SK-N-DZ (cell line): ENCODE measurements at regions not wholly inside any gene's neighbourhood (a gene's known extent, or its start where the extent isn't known, plus 50 kb on each side); places are given as distances from the start of the nearest gene placed in this dataset.
A peak's percentile ranks its signal among the peaks of the same experiment; 100 is the strongest.
"Not testable (repeated sequence)": the region's sequence is repeated elsewhere in the genome, so short reads cannot be mapped to it uniquely, and the experiment has no call there.

Experiments used
- DNase-seq: peaks from one replicate; pipeline ENCODE4 v3.0.0-alpha.2; 2015; ENCODE audit warnings: low spot score

DNA sequence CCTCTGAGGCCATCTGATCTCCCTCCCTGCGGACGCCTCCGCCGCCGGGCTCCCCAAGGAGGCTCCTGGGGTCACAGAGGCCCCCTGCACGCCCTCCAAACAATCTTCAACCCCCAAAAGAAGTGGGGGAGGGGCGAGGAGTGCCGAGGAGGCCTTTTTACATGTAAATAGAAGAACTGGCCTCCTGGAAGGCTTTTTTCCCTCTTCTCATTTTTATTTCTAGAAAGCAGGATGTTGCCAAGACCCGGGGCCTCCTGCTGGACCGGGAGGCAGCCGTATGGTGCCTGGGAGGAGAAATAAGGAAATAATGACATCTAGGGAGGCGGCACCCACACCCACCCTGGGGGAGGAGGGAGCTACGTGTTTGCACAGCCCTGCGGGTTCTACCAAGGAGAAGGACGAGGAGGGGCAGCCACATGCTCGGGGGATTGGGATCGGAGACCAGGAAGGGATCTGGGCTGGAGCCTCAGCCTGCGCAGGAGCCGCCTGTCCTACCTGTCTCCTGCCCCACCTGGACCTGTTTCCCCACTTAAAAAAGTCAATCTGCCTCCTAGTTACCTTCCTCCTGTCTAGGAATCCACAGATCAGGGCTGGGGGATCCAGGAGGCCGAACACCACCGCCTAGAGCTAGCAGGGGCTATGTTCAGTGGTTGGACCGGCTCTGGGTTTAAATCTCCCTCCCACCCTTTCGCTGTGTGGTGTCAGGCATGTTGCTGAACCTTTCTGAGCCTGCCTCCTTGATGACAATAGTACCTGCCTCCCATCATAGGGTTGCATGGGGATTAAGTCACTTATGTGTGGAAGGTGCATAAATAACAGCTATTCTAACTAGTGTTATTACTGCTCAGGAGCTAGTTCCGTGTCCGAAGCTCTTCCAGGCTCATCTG is 175.7 kb upstream of the GSE1 start:
- no peak for DNase-seq

DNA sequence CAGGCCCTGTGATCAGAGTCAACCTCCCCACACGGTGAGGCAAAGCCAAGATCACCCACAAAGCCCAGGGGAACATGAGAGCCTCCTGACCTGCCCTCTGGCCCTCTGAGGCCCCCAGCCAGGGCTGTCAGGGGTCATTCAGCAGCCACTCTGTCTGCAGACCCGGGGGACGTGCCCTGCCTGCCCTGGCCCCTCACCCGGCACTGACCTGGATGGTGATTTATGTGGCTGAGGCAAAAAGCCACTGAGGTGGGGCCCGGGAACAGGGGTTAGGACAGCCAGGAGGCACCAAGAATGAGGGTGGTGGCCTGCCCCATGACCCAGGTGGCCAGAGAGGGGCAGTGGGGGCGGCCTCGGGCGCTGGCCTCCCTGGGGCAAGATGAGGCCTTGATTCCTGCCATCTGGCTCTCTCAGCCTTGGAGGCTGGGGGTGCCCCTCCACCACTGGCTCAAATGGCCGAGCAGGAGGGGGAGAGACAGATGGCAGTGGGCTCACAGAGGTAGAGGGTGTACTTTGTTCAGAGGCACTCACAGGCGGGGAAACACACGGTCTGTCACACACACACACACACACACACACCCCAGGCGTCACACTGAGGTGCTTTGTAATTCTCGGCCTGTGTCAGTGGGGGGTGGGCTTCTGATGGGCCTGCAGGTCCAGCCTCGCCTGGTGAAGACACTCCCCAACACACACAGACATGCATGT is 174.0 kb upstream of the GSE1 start:
- DNase-seq = no peak

DNA sequence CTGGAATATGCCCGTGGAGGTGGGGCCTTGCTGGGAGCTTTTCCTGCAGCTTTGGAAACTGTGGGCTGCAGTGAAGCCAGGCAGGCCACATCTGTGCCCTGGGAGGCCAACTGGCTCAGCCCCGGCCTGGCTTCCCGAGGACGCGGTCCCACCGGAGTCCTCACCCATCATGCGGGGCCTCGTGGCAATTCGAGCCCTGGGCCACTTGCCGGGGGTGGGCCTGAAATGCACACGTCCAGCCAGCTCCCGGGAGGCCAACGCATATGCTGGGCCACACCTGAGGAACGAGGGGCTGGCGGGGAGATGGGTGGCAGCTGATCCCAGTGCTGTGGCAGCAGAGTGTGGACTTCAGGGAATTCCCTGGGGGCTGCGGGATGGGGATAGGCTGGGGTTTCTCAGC is 172.4 kb upstream of the GSE1 start:
- no peak for DNase-seq

DNA sequence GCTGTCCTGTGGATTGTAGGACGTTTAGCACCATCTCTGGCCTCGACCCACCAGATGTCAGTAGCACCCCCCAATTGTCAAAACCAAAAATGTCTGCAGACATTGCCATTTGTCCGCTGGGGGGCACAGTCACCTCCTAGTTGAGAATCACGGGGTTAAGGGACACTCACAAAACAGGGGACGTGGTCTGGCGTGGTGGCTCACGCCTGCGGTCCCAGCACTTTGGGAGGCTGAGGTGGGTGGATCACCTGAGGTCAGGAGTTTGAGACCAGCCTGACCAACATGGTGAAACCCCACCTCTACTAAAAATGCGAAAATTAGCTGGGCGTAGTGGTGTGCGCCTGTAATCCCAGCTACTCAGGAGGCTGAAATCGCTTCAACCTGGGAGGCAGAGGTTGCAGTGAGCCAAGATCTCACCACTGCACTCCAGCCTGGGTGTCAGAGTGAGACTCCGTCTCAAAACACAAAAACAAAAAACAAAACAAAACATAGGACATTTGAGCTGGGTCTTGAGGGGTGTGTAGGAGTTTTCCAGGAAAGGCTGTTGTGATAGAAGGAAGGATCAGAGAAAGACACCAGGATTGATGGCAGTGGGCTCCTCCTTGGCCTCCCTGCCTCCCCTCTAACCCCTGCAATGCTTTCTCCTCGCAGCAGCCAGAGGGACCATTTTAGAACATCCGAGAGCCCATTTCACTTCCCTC is 171.8 kb upstream of the GSE1 start:
- DNase-seq = no peak

DNA sequence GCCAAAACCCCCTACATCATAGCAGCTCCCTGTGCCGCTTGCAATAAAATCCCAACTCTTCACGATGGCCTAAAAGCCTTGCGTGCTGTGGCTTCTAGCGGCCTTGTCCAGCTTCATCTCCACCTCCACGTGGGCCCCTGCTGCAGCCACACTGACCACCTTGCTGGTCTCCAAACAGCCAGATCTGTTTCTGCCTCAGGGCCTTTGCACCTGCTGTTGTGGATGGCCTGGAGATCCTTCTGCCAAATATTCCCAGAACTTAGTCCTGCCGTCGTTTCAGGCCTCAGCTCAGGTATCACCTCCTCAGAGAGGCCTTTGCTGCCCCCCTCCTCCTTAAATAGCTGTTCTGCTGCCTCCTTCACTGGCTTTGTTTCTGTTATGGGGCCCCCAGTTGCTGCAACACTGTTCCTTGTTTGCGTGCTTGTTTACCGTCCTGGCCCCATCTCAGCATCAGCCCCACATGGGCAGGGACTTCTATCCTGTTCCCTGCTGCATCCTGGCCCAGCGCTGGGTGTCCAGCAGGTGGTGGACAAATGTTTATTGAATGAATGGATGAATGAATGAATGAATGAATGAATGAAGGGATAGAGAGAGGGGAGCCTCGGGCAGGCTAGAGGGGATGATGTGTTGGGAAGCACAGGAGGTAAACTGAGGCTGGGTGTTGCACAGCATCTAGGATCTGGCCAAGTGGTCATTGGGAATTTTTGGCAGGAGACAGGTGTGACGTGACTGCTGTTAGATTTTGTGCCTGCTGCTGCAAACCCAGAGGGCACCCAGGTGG is 171.0 kb upstream of the GSE1 start:
- no peak for DNase-seq

DNA sequence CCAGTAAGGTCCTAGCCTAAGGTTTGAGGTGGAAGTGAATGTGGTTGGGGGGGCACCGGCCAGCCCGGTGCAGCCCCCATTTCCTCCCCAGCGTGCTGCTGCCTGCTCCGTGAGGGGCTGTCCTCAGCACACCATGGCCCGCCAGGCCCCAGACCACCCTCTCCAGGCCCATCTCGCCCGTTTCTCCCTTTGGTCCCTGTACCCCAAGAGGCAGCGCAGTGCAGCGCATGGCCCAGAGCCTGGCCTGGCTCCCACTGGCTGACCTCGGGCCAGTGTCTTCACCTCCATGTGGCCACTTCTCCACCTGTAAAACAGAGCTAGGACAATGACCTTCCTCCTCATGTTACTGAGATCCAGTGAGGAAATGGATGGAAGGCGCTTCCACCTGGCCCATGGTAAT is 170.0 kb upstream of the GSE1 start:
- no peak for DNase-seq

DNA sequence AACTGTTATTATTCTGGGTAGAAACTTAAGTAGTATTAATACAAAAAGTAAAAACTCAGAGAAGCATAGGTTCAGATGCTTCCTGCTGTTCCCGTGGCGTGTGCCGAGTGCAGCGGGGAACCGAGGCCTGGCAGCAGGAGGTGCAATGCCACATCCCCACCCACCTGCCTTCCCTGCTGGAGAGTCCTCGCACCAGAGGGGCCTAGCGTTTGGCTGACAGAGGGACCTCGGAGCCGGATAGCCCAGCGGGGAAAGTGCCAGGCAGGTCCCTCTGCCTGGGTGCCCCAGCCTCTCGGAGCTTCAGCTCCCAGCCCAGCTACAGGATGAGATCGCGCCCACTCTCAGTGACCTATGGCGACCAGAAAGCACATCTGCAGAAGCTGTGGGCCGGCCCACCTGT is 169.6 kb upstream of the GSE1 start:
- no peak for DNase-seq

DNA sequence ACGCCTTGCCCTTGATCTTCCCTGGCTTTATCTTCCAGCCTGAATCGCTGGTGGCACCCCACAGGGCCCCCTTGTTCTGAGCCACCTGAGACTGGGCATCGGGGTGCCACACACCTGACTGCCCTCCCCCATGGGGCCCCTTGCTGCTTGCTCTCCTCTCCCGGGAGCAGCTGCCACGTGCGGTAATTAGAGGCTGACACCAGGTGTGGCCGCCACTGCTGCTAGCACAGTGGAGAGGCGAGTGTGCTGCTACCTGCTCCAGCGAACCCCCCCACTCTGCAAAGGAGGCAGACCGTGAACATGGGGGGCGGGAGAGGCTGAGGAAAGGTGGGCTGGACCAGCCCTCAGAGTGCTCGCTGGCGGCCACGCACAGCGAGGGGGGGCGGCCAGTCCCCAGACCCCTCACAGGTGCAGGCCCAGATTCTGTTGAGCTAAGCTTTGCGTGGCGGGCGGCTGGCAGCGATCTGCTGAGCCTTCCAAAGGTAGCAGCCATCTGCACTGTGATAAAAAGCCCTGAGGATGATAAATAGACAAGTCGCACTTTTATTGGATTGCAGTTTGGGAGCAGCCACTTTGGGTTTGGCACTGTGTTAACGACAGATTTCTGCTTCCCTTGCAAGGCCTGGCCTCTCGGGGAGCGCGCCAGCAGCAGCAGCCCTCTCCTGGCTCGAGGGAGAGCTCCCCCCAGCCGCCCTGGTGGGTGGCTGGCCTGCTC is 167.9 kb upstream of the GSE1 start:
- DNase-seq = peak; percentile 84

DNA sequence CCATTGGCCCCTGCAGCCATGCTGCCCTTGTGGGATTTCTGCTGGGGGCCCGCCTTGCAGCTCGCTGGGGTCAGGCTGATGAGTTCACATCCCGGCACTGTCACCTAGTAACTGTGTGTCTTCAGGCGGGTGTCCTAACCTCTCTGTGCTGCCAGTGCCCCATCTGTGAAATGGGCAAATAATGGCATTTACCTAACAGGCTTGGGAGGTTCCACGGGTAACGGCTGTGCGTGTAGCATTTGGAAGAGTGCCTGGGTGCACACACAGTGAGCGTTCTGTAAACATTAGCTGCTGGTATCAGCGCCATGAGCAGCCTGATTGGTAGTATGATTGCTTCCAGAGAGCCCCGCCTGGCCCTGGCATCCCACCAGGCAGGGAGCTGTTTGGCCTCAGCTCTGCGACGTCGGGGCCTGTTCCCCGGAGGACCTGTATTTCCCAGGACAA is 167.3 kb upstream of the GSE1 start:
- no peak for DNase-seq

DNA sequence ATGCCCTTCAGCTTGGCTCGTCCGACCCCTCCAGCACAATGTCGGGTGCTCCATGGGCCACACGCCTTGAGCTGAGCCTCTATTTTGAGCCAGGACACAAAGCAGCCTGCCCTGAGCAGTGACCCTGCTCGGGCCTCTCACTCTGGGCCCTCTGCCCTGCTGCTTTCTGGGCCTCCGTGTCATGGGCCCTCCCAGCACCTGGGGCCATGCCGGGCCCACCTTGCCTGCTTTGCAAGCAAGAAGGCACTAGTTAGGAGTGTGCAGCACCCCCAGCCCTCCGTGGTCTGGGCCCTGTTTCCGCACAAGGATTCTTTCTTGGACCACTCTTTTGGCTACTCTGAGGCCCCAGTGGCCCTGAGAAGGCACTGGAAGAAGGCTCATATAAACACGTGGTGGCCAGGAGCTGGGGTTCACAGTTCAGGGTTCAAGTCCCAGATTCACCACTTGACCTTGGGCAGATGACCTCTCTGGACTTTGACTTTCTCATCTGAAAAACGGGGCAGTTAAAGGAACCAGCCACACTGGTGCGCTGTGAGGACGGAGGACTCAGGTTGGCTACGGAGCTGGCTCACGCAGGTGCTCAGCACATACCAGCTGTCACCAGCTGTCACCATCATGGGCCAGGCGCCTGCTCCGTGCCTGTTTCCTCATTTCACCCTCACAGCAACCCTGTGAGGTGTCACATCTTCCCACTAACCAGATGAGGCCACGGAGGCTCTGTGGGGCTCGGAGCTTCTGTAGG is 166.0 kb upstream of the GSE1 start:
- no peak for DNase-seq

DNA sequence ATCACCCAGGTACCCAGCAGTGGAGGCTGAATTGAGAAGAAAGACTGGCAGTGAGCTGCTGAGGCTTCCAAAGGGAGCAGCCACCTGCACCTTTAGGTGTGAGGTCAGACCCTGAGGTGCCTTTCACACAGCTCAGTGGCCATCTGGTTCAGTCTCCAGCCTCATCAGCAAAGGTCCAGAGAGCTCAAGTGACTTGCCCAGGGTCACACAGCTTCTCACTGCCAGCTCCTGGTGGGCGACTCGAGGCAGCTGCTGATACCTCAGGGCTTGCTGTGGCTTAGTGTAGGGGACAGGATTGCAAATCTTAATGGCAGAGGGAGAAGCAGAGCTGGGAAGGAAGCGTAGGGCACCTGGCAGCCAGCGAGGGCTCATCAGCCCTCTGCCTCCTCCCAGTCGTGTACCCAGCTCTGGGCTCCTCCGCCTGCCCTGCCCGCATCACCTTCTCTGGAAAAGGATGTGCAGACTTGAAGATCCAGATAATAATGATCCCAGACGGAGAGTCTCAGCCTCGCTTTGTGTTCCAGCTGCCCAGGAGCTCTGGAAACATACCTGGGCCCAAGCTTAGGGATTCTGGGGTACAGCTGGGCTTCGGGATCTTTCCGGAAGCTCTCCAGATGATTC is 165.3 kb upstream of the GSE1 start:
- no peak for DNase-seq

DNA sequence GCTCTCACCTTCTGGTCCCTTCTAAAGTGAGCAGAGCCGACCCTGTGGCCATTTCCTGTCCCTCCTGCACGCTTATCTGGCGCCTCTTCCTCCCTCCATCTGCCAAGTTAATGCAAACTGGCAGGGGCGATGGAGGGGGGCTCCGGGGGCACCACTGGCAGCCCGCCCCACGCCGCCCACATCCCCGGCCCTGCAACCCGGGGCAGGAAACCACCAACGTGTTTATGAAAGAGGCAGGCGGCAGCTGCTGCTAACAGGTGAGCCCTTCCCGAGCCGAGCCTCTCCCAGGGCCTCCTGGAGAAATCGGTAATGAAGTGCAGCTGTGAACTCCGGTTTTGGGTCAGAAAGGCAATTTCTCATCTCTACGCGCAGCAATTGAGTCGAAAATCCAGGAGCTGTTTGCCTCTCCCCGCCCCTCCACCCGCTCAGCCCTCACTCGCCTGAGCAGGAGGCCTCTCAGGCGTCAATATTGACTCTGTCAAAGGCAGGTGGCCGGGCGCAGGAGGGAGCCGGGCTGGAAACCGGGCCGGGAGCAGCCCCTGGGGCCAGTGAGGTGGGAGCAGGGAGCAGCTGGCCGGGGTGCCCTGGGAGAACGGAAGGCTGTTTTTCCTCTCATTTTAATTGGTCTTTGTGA is 164.4 kb upstream of the GSE1 start:
- peak; percentile 82 for DNase-seq

DNA sequence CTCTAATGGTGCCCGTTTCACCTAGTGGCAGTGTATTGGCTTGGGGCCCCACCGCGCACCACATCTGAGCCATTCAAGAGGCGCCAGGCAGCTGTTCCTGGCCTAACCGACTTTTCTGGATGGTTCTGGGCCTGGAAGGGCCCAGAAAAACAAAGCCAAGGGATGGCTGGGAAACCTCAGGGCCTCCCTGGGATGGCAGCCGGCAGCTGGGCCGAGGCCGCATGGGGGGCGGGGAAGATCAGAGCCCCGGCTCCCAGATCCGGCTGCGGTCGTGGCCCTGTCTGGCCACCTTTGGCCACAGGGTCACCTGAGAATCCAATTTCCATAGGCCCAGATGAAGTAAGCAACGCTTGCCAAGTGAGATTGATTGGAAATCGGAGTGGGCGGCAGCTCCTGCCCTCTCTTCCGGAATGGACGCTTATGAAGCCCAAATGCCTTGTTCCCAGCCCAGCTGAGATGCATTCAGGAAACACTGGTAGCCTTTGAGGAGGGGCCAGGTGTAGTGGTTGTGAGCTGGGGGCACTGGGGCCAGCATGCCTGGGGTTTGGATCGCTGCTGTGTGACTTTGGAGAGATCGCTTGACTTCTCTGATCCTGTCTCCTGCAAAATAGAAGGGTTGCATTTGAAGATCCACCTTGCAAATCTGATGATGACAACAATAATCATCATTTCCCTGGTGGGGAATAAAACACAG is 163.8 kb upstream of the GSE1 start:
- DNase-seq = no peak

DNA sequence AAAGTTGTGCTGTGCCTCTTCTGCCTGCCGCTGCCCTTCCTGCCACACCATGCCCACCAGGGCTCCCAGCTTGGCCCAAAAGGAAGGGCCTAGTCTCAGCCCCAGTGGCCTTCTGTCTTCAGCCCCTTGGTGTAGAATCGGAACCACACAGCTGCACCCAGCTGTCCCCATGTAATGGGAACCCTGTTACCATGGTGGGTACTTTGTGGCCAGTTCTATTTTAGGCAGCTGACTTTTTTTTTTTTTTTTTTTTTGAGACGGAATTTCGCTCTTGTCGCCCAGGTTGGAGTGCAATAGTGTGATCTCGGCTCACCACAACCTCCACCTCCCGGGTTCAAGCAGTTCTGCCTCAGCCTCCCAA is 163.3 kb upstream of the GSE1 start:
- no peak for DNase-seq

DNA sequence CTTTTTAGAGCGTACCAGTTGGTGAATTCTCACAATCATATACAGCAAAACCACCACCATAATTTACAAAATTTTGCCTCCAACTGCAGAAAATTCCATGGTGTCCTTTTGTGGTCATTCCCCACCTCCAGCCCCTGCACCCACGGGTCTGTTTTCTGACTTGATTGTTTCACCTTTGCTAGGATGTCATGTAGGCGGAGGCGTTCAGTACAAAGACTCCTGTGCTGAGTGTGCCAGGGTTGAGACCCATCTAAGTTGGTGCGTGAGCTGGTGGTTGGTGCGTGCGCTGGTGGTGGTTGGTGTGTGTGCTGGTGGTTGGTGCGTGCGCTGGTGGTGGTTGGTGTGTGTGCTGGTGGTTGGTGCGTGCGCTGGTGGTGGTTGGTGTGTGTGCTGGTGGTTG is 162.0 kb upstream of the GSE1 start:
- not testable (repeated sequence) for DNase-seq

DNA sequence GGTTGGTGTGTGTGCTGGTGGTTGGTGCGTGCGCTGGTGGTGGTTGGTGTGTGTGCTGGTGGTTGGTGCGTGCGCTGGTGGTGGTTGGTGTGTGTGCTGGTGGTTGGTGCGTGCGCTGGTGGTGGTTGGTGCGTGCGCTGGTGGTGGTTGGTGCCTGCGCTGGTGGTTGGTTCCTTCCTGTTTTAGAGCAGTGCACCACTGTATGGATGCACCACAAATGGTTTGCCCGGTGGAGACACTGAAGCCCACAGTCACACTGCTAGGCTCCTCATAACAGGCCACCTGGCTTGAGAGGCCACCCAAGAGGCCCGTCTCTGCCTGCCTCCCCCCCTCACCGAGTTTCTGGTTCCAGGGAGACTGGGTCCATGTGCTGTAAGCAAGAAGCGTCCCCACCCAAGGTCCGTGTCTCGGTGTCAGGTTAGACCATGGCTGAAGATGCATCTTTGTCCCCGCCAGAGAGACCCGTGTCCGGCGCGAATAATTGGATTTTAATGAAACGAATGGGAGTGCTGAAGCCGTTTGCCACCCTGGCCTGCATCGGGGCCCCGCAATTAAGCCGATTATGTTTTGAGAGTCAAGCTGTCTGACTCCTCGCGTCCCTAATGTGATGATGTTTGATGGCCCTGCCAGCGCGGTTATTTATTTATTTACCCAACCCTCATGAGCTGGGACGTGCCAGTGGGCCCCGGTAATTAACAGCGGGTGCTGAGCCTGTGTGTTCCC is 161.3 kb upstream of the GSE1 start:
- no peak for DNase-seq

DNA sequence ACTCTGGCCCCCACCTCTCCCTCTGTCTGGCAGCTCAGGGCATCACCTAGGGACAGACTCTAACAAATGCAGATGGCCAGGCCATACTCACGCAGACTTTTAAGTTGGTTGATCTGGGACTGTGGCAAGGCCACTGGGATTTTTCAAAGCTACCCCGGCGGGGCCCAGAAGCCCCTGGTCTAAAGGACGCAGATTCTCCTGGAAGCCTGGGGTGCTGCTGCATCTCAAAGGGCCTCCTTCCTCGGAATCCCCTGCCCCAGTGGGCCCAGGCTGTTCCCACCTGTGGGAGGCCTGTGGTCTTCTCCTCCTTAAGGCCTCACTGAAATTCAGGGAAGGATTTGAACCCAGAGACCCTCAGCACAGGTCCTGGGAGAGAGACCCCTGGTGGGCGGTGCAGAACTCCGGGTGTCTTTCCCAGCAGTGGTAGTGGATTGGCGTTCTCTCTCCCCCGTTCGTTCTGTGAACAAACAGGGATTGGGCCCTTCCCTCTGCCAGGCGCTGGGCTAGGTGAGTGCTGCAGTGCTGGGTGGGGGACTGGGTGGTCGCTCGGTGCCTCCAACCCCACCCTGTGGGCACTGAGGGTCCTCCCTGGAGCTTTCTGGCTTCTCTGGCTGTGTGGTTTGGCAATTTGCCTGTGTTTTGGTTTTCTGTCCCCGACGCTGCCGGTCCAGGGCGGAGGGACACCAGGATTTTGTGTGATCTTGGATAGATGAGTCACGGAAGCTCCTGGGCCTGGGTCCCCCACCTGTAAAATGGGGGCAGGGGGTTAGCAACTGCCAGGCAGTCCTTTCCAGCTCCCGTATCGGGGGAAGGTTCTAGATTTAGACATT is 160.5 kb upstream of the GSE1 start:
- DNase-seq = no peak
